Choroid plexus epithelial cell (primary cell): ENCODE measurements at regions not wholly inside any gene's neighbourhood (a gene's known extent, or its start where the extent isn't known, plus 50 kb on each side); places are given as distances from the start of the nearest gene placed in this dataset.
A peak's percentile ranks its signal among the peaks of the same experiment; 100 is the strongest.

Experiments used
- DNase-seq: peaks from one replicate; pipeline ENCODE4 v3.0.0-alpha.2; 2010; ENCODE audit warnings: low read depth
- H3K4me3 ChIP-seq: 2 replicates; pipeline ENCODE4 v1.5.1; 2011; ENCODE audit warnings: low read depth, mild to moderate bottlenecking, control low read depth, low read length, moderate library complexity
- TF ChIP-seq, protein P1 (sequence below): conservative IDR thresholded peaks from 2 replicates; pipeline ENCODE4 v1.5.1; 2011; ENCODE audit warnings: low read depth, mild to moderate bottlenecking, control low read depth, inconsistent platforms, low read length, moderate library complexity

DNA sequence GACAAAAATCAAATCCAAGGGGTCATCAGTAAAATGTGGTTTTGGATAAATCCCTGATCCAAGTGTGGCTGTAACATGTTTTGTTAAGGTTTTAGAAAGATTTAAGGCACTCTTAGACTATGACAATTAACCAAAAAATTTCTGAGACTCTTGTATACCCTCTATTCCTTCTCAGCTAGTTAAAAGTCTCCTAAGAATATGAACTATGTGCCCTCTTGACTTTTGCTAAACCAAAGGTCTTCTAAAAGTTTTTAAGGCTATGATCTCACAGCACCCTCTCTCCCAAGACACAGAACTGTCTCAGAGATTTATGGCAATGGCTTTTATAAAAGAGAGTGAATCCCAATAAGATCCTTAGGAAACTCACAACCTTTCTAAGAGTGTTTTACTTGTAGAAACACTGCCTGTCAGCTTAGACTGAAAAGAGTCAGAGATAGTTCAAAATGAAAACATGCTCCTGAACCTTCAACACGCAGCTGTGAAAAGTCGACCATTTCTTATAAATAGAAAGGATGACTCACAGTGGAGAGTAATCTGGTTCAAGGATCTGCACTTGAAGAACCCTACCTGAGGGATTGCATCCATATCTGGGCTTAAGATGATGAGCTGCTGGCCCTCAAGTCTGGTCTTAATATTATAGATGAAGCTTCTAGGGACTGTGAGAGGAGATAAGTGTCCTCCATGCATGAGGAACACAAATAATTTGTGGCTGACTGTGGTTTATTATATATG, 388.4 kb upstream of the GJE1 start:
- TF ChIP-seq, protein P1, sequence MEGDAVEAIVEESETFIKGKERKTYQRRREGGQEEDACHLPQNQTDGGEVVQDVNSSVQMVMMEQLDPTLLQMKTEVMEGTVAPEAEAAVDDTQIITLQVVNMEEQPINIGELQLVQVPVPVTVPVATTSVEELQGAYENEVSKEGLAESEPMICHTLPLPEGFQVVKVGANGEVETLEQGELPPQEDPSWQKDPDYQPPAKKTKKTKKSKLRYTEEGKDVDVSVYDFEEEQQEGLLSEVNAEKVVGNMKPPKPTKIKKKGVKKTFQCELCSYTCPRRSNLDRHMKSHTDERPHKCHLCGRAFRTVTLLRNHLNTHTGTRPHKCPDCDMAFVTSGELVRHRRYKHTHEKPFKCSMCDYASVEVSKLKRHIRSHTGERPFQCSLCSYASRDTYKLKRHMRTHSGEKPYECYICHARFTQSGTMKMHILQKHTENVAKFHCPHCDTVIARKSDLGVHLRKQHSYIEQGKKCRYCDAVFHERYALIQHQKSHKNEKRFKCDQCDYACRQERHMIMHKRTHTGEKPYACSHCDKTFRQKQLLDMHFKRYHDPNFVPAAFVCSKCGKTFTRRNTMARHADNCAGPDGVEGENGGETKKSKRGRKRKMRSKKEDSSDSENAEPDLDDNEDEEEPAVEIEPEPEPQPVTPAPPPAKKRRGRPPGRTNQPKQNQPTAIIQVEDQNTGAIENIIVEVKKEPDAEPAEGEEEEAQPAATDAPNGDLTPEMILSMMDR, result no peak
- no peak overlapping the region for H3K4me3 ChIP-seq
- DNase-seq, result peak; percentile 9

DNA sequence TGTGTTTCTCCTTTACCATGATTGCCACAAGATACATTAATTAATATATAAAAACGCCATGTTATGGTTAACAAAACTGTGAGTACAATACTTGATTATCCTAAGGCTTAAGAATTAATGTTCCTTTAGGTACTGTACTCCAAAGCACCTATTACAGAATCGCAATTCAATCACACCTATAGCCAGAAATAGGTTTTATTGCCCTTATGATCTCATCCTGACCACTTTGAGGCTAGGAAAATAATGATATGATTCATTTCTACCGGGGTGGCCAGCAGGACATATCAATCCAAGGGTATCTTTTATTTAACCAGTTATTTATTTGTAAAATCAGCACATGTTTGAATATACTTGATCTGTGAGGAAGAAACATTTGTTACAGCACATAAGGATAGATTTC, 396.6 kb upstream of the GJE1 start:
- no peak overlapping the region for H3K4me3 ChIP-seq
- no peak for DNase-seq
- TF ChIP-seq, protein P1, result no peak

DNA sequence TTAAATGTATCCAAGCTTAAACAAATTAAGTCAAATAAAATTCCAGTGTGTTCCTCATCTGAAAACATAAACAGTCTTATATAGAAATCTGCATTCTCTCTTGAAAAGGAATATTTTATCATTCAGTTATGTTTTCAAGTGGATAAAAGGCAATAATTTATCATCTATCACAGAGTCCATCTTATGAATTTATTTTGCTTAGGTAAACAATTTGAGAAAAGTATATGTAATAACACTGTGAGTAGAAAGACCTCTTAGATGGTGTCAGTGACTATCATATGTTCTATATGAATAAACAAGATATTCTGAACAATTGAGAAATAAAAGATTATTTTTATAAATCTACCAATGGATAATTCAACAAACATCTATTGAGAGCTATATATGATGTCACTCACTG, 397.6 kb upstream of the GJE1 start:
- TF ChIP-seq, protein P1, result no peak
- no peak overlapping the region for H3K4me3 ChIP-seq
- DNase-seq, result no peak

DNA sequence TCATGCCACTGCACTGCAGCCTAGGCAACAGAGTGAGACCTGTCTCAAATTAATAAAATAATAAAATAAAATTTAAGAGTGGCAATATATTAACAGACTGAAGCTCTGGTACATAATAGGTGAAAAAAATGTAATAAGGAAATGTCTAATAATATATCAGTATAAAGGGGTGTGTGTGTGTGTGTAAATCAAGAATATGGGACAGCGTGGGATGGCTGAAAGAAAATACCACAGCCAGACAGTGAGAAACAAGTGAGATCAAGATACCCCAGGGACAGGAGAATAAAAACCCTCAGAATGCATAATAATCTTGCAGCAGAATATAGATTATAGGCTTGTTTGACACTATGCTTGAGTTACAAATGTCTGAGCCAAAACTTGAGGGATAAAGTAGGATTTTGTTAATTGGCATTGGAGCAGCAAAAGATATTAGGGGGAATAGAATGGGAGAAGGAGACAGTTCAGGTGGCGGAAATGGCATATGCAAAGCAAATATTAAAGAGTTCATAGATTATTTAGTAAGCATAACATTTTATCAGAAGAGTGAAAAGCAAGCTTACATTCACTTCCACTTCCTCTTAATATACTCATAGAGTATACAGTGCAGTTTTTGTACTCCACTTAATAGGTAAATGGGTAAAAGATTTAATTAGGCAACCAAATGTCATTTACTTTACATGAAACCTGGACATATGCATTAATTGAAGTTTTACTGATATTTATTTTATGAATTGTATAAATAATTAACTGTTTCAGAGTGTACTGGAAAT, 398.5 kb upstream of the GJE1 start:
- no peak overlapping the region for H3K4me3 ChIP-seq
- TF ChIP-seq, protein P1, result no peak
- DNase-seq, result no peak

DNA sequence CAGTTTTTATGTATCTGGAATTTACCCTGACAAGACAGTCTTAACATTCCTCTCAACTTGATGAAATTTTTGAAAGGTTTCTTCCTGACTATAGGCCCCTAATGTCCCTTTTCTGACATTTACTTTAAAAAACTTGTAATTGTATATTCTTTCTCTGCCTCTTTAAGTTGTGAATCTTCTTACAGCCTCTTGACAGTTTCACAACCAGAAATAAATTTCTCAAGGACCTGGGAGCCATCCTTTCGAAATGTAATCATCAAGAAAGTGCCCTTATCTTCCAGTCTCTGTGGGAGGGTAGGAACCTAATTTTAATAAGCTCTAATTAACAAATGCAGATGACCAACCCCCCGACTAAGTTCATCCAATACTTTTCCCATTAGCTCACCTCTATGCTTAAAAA, 403.6 kb upstream of the GJE1 start:
- DNase-seq, result no peak
- TF ChIP-seq, protein P1, result no peak
- no peak overlapping the region for H3K4me3 ChIP-seq

DNA sequence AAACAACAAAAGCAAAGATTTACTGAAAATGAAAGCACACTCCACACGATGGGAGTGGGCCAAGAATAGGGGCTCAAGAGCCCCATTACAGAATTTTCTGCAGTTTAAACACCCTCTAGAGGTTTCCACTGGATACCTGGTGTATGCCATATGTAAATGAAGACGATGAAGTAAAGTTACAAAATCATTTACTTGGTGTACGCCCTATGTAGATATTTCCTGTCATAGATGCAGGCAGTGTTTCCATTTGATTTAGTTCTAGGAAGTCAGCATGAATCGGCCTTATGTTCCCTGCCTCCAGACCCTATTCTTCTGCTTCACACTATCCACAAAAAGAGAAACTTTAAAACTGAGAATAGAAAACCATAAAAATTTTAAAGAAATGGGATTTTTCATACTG, 404.4 kb upstream of the GJE1 start:
- H3K4me3 ChIP-seq, result peak overlapping the region; percentile 4
- TF ChIP-seq, protein P1, result no peak
- DNase-seq, result peak; percentile 4
